NCI-H69 (cell line): ENCODE measurements at regions not wholly inside any gene's neighbourhood (a gene's known extent, or its start where the extent isn't known, plus 50 kb on each side); places are given as distances from the start of the nearest gene placed in this dataset.
A peak's percentile ranks its signal among the peaks of the same experiment; 100 is the strongest.

ENCODE experiments used
- DNase-seq: peaks from one replicate; lab custom pipeline; 2025; lab: John Stamatoyannopoulos, UW

- no peak for DNase-seq
Measured at GRCh38 chr9:81532251-81532650, 157.1 kb downstream of the TLE1 start.

- DNase-seq, result no peak
Measured at GRCh38 chr9:81531511-81531910, 157.8 kb downstream of the TLE1 start.

GRCh38 chr9:81530846-81531245 lies 158.5 kb downstream of the TLE1 start:
- no peak for DNase-seq

GRCh38 chr9:81530310-81530810 lies 159.0 kb downstream of the TLE1 start:
- DNase-seq, result peak; percentile 51

DNA sequence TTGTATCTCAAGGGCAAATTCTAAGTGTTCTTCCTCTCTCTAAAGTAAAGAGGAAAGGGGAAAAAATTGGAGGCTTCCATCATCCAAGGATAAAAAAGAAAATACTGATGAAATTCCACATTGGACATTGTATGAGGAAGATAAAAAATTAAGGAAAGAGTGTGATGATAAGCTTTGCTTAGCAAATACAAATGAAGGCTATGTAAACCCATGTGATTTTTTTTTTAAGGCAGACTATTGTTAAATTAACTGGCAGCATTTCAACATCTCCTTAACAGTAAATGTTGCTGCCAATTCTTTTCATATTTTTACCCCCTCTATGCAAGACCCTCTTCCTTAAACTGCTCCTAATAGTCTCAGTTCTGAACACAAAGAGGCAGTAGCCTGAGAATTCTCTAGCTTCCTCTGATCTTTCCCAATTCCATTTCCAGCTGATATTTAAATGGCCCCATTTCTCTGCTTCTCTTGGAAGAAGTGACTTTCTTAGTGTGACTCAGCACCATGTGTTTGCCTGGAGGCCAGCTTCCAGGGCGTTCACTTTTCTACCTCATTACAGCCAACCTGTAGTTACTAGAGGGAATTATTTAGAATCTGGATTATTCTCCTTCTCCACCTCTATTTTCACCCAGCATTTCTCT lies 159.7 kb downstream of the TLE1 start:
- DNase-seq, result peak; percentile 80

GRCh38 chr9:81526587-81526986 lies 162.8 kb downstream of the TLE1 start:
- DNase-seq, result no peak

GRCh38 chr9:81522716-81523551 lies 166.4 kb downstream of the TLE1 start:
- DNase-seq, result peak; percentile 81

GRCh38 chr9:81521892-81522291 lies 167.5 kb downstream of the TLE1 start:
- DNase-seq, result peak; percentile 67

DNA sequence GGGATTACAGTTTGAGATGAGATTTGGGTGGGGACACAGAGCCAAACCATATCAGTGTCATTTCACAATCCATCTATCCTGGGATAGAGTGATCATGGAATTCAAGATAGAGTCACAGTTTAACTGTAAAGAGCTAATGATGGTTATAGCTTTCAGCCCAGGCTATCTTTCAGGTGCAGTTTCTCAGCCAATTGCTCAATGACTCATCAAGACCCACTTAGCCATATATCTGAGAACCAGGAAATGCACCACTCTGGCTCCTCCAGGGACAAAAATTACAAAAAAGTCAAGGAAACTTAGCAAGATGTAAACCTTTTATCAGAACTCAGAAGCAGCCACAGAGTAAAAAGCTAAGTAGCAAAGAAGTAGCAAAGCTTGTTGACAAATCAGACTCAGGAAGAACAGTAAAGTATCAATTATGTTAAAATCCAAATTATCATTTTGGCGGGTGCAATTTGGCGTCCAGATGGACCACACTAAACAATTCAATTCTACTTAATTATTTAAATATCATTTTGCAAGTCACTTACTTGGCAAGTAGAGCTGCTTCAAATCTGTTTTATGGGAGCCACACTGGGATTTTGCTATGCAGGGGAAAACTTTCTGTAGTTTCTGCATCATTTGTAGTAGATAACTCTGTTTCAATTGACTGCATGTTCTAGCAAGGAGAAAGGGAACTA lies 169.4 kb downstream of the TLE1 start:
- DNase-seq, result peak; percentile 83

DNA sequence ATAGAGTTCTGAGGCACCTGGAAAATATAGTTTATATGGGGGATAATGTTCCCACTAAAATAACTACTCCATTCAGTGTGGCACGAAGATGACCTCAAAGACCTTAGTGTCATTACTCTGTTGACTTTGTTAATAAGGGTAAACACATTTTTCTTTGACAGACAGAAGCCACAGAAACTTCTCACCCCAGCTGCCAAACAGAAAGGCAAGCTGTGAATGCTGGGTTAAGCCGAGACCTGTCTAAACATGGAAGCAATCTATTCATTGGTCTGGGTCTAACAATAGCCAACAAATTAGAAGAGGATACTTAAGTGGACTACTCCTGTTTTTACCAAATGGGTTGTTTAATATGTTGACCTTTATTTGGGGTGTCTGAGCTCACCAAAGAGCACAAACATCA lies 171.4 kb downstream of the TLE1 start:
- peak; percentile 98 for DNase-seq

DNA sequence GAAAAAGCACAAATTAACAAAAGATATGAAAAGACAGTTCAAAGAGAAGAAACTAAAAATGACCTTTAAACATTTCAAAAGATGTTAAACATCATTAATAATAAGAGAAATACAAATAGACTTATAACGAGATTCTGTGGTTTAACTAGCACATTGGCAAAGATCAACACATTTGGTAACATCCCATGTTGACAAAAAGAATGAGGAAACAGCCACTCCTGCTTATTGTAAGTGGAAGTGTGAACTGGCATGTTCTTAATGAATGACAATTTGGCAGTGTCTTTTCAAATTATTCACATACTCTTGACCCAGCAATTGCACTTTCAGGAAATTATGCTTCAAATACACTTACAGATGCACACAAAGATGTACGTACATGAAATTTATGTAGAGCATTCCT lies 176.3 kb downstream of the TLE1 start:
- peak; percentile 13 for DNase-seq

DNA sequence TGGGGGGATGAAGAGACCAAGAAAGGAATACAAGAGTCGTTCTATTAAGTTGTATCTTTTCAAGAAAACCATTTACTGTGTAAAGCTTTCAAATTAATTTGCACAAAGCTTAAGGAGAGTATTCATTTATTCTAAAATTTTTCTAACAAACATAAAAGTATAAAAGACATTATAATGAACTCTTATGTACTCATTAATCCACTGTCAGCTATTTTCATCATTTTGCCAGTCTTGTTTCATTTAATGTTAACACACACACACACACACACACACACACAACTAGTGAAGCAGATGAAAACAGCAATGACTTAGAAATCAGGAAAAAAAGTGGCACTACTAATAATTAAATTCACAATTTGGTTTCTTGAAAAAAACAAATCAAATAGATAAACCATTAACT lies 176.7 kb downstream of the TLE1 start:
- DNase-seq, result no peak

DNA sequence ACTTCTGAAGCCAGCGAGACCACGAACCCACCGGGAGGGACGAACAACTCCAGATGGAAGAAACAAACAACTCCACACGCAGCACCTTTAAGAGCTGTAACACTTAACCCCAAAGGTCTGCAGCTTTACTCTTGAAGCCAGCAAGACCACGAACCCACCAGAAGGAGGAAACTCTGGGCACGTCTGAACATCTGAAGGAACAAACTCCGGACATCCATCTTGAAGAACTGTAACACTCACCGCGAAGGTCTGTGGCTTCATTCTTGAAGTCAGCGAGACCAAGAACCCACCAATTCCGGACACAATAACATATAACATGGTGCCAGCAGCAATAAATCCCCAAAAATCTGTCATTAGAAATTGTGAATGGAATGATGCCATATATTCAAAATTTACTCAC lies 180.9 kb downstream of the TLE1 start:
- DNase-seq, result no peak

DNA sequence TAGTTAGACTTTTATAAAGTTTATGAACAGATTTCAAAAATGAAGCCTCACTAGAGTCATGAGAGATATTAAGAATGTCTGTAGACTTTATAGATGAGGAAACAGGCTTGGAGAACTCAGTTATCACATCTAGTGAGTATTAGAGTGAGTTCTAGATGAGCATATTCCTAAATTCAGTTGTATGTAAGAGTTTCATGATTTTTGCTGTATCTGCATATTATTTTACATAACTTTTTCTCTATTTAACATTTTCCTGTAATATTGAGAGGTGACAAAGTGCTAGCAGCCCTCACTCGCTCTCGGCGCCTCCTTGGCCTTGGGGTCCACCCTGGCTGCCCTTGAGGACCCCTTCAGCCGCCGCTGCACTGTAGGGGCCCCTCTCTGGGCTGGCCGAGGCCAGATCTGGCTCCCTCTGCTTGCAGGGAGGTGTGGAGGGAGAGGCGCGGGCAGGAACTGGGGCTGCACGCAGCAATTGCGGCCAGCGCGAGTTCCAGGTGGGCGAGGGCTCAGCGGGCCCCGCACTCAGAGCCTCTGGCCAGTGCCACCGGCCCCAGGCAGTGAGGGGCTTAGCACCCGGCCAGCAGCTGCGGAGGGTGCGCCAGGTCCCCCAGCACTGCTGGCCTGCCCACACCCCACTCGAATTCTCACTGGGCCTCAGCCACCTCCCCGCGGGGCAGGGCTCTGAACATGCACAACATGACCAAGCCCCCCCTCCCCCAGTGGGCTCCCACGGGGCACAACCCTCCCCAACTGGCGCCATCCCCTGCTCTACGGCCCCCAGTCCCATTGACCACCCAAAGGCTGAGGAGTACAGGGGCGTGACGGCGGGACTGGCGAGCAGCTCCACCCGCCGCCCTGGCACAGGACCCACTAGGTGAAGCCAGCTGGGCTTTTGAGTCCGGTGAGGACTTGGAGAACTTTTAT lies 182.1 kb downstream of the TLE1 start:
- no peak for DNase-seq

- DNase-seq, result no peak
Measured at GRCh38 chr9:81499594-81499993, 189.8 kb downstream of the TLE1 start.

DNA sequence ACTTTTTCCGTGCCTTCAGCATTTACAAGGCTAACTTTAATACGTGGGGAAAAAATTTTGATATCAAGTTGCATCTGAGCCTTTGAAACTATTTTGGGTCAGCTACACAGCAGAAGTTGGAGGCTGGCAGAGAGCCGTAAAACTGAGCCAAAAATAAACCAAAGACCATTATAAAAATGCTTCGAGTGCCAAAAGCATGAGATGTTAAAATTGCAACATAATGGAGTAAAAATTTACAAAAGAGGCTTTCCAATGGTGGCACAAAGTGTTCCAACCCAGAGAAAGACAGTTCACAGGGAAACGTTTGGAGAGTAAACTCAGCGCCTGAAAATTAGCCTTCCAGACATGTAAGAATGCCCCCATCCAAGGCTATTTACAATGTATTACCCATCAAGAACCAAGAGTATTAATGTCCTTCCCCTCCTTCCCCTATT lies 190.3 kb downstream of the TLE1 start:
- no peak for DNase-seq

DNA sequence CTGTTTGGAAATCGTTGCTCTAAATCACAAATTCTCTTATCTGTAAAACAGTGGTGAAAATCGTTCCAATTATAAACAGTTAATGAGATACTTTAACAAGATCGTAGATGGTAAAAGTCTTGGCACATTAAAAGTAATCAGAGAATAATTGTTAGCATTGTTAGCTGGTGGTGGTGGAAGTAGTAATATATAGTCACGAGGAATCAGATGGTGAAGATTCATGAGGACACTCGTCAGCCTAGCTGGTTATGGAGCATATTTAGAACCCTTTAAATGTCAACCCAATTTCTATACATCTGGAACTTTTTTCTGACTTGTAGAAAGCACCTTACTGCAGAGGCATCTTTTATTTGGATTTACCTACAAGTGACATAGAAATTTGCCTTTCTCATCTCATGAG lies 190.8 kb downstream of the TLE1 start:
- no peak for DNase-seq

- no peak for DNase-seq
Measured at GRCh38 chr9:81497091-81497490, 192.3 kb downstream of the TLE1 start.

DNA sequence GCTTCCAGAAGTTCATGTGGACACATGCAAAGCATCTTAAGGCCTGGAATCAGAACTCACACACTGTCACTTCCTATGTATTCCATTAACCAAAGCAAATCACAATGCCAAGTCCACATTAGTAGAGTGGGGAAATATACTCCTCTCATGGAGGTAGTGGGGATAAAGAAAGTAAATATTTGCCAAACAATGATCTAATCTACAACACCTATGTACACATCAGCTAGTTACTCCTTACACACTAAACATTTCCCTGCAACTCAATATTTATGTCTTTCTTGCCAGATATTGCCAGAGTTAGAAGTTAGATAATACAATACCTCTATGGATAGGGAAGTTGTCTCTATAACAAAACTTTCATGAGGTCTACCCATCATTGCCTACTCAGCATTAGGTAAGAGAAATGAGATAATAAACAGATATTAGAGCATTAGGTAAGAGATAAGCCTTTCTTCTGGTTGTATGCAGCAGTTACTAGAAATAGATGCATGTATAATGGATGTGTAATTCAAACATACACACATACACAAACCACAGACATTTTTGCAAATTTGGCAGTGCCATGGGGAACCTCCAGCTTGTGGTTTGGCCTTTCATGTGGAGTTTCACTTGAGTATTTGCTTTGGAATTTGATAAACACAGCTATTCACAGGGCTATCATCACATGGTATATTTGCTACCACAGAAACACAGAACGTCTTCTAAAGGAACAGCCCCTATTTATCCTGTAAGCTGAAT lies 196.5 kb downstream of the TLE1 start:
- DNase-seq, result peak; percentile 63

DNA sequence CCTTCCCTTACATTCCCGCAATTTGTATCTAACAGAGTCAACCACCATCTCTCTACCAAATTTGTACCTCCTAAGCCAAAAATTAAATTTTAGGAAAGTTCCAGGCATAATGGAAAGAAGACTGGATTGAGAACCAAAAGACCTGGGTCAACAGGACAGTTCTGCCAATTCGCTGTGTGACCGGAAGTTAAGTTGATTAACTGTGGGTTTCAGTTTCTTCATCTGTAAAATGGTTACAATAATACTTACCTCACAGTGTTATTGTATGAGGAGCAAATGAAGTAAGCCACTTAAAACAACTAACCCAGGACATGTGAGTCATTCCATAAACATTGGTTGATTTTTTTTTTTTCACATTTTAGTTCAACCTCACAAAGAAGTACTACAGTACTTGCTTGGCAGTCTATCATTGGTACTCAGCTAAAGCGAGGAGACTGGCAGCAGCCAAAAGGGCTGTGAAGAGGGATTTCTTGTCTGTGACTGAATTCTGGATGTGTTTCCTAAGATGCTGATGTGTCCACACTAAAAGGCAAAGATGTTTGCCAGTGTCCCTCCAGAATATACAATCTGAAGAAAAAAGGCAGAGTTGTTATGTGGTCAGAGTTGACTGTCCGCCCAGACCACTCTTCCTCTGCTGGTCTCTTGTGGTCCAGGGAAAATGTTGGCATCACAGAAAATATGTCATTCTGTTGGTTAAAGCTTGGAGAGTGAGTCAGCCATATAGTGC lies 198.6 kb downstream of the TLE1 start:
- DNase-seq, result no peak
